ENCODE measurements at regions not wholly inside any gene's neighbourhood (a gene's known extent, or its start where the extent isn't known, plus 50 kb on each side); places are given as distances from the start of the nearest gene placed in this dataset.

DNA sequence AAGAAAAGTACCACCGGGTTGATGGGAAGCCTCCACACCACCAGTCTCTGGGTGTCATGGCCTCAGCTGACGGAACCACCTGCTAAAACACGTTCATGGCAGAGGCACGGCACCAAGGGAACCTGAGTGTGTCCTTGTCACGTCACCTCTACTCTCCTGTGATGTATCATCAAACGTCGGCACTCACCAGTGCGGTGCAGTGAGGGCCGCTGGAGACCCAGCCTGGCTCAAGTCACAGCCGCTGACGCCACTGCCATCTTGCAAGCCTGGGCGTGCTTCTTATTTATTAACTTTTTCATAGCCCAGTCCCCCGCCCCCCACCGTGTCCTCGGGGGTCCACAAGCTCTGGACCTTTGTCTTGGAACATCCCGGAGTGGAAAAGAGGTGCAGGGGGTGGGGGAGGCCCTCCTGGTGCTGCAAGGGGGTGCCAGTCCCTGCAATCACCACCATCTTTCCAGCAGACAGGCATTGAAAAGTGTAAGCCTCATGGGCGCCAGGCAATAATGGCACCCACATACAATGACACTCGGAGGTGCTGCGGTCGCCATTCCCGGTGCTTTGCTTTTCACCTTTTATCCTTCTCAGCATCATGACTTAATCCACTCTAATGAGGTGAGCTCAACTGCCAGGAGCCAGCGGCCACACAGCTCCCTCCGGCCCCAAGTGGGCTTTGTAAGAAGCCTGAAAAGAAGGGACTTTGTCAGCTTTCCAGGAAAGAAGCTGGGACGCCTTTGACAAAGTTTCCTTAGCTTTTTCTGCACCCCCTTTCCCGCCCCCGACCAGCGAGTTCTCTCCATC lies 202.3 kb upstream of the IRX1 start:
- TF ChIP-seq, protein P1, sequence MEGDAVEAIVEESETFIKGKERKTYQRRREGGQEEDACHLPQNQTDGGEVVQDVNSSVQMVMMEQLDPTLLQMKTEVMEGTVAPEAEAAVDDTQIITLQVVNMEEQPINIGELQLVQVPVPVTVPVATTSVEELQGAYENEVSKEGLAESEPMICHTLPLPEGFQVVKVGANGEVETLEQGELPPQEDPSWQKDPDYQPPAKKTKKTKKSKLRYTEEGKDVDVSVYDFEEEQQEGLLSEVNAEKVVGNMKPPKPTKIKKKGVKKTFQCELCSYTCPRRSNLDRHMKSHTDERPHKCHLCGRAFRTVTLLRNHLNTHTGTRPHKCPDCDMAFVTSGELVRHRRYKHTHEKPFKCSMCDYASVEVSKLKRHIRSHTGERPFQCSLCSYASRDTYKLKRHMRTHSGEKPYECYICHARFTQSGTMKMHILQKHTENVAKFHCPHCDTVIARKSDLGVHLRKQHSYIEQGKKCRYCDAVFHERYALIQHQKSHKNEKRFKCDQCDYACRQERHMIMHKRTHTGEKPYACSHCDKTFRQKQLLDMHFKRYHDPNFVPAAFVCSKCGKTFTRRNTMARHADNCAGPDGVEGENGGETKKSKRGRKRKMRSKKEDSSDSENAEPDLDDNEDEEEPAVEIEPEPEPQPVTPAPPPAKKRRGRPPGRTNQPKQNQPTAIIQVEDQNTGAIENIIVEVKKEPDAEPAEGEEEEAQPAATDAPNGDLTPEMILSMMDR (IDR thresholded peaks at IDR 0.05), result no peak
- TF ChIP-seq POLR2A (IDR thresholded peaks at IDR 0.05), result no peak

Measured in thyroid gland (tissue), 4 donors.